ENCODE measurements at regions not wholly inside any gene's neighbourhood (a gene's known extent, or its start where the extent isn't known, plus 50 kb on each side); places are given as distances from the start of the nearest gene placed in this dataset.

DNA sequence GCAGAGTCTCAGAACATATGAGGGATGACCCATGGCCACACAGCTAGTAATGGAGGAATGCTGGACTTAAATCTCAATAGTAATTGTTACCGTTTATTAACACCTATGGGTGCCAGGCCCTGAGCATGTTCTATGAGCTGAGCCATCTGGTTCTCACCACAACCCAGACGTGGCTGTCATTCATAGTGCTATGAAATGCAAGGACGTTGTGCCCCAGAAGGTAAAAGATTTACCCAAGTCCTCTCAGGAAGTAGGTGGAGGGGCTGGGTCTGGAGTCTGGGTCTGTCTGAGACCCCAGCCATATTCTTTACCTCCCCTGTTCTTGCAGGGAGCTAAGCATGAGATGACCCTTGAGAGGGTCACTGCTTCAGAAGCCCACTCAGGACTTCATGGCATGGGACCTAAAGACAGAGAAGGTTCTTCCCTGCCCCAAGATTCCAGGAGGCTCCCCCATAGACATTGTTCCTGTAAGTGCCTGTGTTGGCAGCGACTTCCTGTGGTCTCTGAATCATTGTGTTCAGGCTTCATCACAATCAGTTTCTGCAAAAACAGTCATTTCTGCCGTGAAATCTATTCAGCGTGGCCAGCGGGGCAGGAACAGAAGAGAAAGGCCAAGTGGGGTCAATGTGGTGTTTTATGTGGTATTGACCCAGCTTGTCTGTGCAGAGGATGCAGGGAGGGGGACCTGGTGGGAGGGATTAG lies 475.4 kb downstream of the PTPRU start:
- ChIA-PET CTCF (no interaction called here), RAD21 (ENCODE audit: low non-redundant PET in 1 of 2, low total read pairs in 2 of 2, uncharacterized antibody in 2 of 2, unreplicated experiment in 2 of 2) (no interaction called here), POLR2A (no interaction called here)
- TF ChIP-seq EGR1 (IDR thresholded peaks at IDR 0.05; ENCODE audit: low read depth) (no peak), CEBPB (IDR thresholded peaks at IDR 0.05; ENCODE audit: low read depth) (no peak), POLR2A (IDR thresholded peaks at IDR 0.05; ENCODE audit: borderline replicate concordance, extremely low read depth, insufficient read depth, insufficient read length) (no peak), YY1 (IDR thresholded peaks at IDR 0.05; ENCODE audit: extremely low read depth, insufficient replicate concordance, low read depth, low read length) (no peak), ZNF274 (IDR thresholded peaks at IDR 0.05; ENCODE audit: low read depth, low read length) (no peak), EZH2 (IDR thresholded peaks at IDR 0.05) (no peak), SRF (IDR thresholded peaks at IDR 0.05; ENCODE audit: low read depth) (no peak), TCF7L2 (IDR thresholded peaks at IDR 0.05; ENCODE audit: borderline replicate concordance, extremely low read depth, insufficient read depth, insufficient read length) (no peak), ELF1 (IDR thresholded peaks at IDR 0.05; ENCODE audit: borderline replicate concordance, low read depth) (no peak), CBX3 (IDR thresholded peaks at IDR 0.05; ENCODE audit: low read depth) (no peak), ZFX (IDR thresholded peaks at IDR 0.05) (no peak)
- TF ChIP-seq, protein P1, sequence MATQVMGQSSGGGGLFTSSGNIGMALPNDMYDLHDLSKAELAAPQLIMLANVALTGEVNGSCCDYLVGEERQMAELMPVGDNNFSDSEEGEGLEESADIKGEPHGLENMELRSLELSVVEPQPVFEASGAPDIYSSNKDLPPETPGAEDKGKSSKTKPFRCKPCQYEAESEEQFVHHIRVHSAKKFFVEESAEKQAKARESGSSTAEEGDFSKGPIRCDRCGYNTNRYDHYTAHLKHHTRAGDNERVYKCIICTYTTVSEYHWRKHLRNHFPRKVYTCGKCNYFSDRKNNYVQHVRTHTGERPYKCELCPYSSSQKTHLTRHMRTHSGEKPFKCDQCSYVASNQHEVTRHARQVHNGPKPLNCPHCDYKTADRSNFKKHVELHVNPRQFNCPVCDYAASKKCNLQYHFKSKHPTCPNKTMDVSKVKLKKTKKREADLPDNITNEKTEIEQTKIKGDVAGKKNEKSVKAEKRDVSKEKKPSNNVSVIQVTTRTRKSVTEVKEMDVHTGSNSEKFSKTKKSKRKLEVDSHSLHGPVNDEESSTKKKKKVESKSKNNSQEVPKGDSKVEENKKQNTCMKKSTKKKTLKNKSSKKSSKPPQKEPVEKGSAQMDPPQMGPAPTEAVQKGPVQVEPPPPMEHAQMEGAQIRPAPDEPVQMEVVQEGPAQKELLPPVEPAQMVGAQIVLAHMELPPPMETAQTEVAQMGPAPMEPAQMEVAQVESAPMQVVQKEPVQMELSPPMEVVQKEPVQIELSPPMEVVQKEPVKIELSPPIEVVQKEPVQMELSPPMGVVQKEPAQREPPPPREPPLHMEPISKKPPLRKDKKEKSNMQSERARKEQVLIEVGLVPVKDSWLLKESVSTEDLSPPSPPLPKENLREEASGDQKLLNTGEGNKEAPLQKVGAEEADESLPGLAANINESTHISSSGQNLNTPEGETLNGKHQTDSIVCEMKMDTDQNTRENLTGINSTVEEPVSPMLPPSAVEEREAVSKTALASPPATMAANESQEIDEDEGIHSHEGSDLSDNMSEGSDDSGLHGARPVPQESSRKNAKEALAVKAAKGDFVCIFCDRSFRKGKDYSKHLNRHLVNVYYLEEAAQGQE (IDR thresholded peaks at IDR 0.05; ENCODE audit: low read depth) = no peak
- TF ChIP-seq, protein P2, sequence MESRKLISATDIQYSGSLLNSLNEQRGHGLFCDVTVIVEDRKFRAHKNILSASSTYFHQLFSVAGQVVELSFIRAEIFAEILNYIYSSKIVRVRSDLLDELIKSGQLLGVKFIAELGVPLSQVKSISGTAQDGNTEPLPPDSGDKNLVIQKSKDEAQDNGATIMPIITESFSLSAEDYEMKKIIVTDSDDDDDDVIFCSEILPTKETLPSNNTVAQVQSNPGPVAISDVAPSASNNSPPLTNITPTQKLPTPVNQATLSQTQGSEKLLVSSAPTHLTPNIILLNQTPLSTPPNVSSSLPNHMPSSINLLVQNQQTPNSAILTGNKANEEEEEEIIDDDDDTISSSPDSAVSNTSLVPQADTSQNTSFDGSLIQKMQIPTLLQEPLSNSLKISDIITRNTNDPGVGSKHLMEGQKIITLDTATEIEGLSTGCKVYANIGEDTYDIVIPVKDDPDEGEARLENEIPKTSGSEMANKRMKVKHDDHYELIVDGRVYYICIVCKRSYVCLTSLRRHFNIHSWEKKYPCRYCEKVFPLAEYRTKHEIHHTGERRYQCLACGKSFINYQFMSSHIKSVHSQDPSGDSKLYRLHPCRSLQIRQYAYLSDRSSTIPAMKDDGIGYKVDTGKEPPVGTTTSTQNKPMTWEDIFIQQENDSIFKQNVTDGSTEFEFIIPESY (IDR thresholded peaks at IDR 0.05; ENCODE audit: extremely low read depth, insufficient replicate concordance, low read length) = no peak
- TF ChIP-seq, protein P3, sequence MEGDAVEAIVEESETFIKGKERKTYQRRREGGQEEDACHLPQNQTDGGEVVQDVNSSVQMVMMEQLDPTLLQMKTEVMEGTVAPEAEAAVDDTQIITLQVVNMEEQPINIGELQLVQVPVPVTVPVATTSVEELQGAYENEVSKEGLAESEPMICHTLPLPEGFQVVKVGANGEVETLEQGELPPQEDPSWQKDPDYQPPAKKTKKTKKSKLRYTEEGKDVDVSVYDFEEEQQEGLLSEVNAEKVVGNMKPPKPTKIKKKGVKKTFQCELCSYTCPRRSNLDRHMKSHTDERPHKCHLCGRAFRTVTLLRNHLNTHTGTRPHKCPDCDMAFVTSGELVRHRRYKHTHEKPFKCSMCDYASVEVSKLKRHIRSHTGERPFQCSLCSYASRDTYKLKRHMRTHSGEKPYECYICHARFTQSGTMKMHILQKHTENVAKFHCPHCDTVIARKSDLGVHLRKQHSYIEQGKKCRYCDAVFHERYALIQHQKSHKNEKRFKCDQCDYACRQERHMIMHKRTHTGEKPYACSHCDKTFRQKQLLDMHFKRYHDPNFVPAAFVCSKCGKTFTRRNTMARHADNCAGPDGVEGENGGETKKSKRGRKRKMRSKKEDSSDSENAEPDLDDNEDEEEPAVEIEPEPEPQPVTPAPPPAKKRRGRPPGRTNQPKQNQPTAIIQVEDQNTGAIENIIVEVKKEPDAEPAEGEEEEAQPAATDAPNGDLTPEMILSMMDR (IDR thresholded peaks at IDR 0.05 in 2 of 3, conservative IDR thresholded peaks at IDR 0.05 in 1 of 3; ENCODE audit: borderline replicate concordance in 1 of 3, insufficient read depth in 1 of 3, low read depth in 2 of 3, low read length in 2 of 3) = no peak
- ATAC-seq = no peak
- Histone ChIP-seq H3K79me2 (ENCODE audit: insufficient read depth, low read length) (no peaks in the 10 kb centered on the region), H3K27ac (ENCODE audit: low read depth, low read length) (no peak overlapping the region), H3K36me3 (ENCODE audit: control insufficient read depth in 1 of 2, insufficient read depth in 2 of 2, low read length in 2 of 2) (no peaks in the 10 kb centered on the region), H3K4me3 (replicated peaks in 1 of 2; ENCODE audit: low read depth in 1 of 2, low read length in 2 of 2) (no peak overlapping the region), H3K9me2 (ENCODE audit: insufficient read depth) (no peaks in the 10 kb centered on the region), H3K27me3 (ENCODE audit: insufficient read depth, low read length) (no peaks in the 10 kb centered on the region), H3K4me2 (ENCODE audit: low read length) (no peak overlapping the region), H2AFZ (ENCODE audit: low read depth, low read length, poor library complexity, severe bottlenecking) (no peak overlapping the region), H3K9me3 (ENCODE audit: control insufficient read depth in 1 of 2, insufficient read depth in 1 of 2, low read depth in 1 of 2, low read length in 2 of 2) (no peaks in the 10 kb centered on the region), H4K20me1 (ENCODE audit: insufficient read depth) (no peaks in the 10 kb centered on the region), H3K4me1 (ENCODE audit: control insufficient read depth in 1 of 2, insufficient read depth in 2 of 2, low read length in 2 of 2) (peaks cover 5 to 40% of the 10 kb centered on the region in 2 experiments; a peak in 3 of 4 replicates), H3K9ac (ENCODE audit: low read length) (no peak overlapping the region)
- intact Hi-C loops (cut with micrococcal nuclease) = no loop called here
- no peak for DNase-seq (ENCODE audit: low read depth, low spot score)
- no TSS peak for BruUV-seq (replicated peaks)

Measured in HCT116 (cell line).